ENCODE measurements at regions not wholly inside any gene's neighbourhood (a gene's known extent, or its start where the extent isn't known, plus 50 kb on each side); places are given as distances from the start of the nearest gene placed in this dataset.

DNA sequence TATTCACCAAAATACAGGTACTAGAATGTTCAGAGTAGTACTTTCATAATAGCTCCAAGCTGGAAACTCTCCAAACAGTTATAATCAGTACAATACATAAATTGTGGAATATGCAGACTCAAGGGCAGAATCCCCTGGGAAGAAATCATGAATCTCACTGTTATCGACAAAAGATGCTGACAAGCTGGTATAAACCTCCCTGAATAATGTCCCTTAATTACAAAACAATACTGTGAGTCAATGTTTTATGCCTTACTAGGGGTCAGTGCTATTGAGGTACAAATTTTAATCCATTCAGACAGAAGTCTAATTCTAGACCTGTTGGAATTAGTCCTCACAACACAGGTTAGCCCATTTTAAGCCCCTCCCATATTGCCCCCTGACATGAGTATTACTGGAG is 532.3 kb downstream of the DTWD2 start:
- no peaks in the 10 kb centered on the region for H3K79me2 ChIP-seq (ENCODE audit: low read length)
- no peak overlapping the region for H2AFZ ChIP-seq (ENCODE audit: low read depth, low read length)
- no peak overlapping the region for H3K4me3 ChIP-seq (ENCODE audit: low read length)
- no peaks in the 10 kb centered on the region for H3K9me3 ChIP-seq (ENCODE audit: insufficient read depth, low read length)
- no peaks in the 10 kb centered on the region for H3K4me1 ChIP-seq (ENCODE audit: low read length)
- H3K4me2 ChIP-seq (ENCODE audit: low read length), result no peak overlapping the region
- no peak for TF ChIP-seq EZH2phosphoT487 (IDR thresholded peaks at IDR 0.05; ENCODE audit: low read depth)
- TF ChIP-seq, protein P1, sequence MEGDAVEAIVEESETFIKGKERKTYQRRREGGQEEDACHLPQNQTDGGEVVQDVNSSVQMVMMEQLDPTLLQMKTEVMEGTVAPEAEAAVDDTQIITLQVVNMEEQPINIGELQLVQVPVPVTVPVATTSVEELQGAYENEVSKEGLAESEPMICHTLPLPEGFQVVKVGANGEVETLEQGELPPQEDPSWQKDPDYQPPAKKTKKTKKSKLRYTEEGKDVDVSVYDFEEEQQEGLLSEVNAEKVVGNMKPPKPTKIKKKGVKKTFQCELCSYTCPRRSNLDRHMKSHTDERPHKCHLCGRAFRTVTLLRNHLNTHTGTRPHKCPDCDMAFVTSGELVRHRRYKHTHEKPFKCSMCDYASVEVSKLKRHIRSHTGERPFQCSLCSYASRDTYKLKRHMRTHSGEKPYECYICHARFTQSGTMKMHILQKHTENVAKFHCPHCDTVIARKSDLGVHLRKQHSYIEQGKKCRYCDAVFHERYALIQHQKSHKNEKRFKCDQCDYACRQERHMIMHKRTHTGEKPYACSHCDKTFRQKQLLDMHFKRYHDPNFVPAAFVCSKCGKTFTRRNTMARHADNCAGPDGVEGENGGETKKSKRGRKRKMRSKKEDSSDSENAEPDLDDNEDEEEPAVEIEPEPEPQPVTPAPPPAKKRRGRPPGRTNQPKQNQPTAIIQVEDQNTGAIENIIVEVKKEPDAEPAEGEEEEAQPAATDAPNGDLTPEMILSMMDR (IDR thresholded peaks at IDR 0.05; ENCODE audit: low read depth, low read length), result no peak
- no peaks in the 10 kb centered on the region for H3K27me3 ChIP-seq (ENCODE audit: low read depth, low read length)
- H3K36me3 ChIP-seq (replicated peaks; ENCODE audit: low read depth, low read length), result no peaks in the 10 kb centered on the region
- no peak overlapping the region for H3K27ac ChIP-seq (ENCODE audit: low read length)
- no peaks in the 10 kb centered on the region for H4K20me1 ChIP-seq (ENCODE audit: insufficient read depth, low read length)
- H3K9ac ChIP-seq (ENCODE audit: low read length), result no peak overlapping the region

DNA sequence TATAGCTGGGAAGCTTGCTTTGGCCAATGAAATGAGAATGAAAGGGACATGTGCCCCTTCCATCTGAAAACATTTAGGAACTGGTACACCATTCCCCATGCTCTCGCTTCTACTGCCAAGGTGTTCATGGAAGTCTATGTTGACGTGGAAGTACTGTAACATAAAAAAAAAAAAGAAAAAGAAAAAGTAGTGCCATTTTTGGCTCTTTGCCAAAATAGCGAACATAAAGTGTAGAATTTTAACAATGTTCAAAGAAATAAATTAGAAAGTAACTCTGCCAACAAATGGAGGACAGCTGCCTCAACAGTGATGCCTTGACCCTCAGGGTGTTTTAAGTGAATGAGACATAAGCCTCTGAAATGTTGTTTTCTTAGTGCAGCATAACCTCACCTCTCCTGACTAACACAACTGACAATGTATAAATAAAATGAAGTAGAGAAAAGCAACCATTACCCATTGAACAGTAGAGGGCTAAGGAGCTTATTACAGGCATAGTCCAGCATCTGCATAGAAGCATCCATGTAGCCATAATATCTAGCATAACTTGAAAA is 536.6 kb downstream of the DTWD2 start:
- Histone ChIP-seq H3K4me1 (ENCODE audit: low read length) (peaks cover 9% of the 10 kb centered on the region), H3K4me2 (ENCODE audit: low read length) (no peak overlapping the region), H3K79me2 (ENCODE audit: low read length) (no peaks in the 10 kb centered on the region), H3K9ac (ENCODE audit: low read length) (no peak overlapping the region), H3K9me3 (ENCODE audit: insufficient read depth, low read length) (no peaks in the 10 kb centered on the region), H4K20me1 (ENCODE audit: insufficient read depth, low read length) (no peaks in the 10 kb centered on the region), H3K36me3 (replicated peaks; ENCODE audit: low read depth, low read length) (no peaks in the 10 kb centered on the region), H3K4me3 (ENCODE audit: low read length) (no peak overlapping the region), H2AFZ (ENCODE audit: low read depth, low read length) (no peak overlapping the region), H3K27me3 (ENCODE audit: low read depth, low read length) (no peaks in the 10 kb centered on the region), H3K27ac (ENCODE audit: low read length) (no peak overlapping the region)
- TF ChIP-seq, protein P1 (IDR thresholded peaks at IDR 0.05; ENCODE audit: low read depth, low read length), result no peak
- TF ChIP-seq EZH2phosphoT487 (IDR thresholded peaks at IDR 0.05; ENCODE audit: low read depth), result no peak

DNA sequence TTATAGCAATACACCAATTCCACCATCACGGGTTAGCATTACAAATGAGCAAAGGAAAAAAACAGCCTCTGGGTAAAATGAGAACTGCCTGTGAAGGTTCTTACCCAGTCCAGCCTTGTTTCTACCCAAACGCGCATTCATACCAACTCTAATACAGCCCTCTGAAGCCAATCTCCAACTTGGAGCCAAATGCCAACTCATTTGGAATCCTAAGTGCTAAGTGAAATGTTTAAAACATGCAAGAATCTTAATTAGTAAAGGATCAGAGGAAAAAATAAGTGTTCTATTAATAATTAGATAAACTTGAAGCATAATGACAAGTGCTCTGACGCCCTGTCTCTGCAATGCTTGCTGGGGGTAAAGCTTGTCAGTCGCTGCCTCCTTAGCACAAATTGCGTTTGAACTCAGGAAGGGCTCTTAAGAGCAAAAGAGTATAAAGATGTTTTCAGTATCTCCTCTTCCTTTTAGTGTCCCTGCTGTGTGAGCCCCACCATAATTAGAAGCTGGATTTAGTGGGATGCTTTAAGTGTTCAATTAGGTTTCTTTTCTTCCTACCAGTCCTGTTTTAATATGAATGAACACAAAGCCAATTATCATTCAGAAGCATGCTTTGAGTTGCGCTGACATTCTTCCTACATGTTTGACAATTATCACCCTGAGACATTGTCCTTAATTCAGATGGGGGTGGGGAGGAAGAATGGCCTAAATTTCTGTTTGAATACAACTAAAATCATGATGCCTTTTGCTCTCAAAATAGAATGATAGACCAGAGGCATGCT is 537.6 kb downstream of the DTWD2 start:
- Histone ChIP-seq H3K36me3 (replicated peaks; ENCODE audit: low read depth, low read length) (no peaks in the 10 kb centered on the region), H2AFZ (ENCODE audit: low read depth, low read length) (no peak overlapping the region), H3K27ac (ENCODE audit: low read length) (no peak overlapping the region), H4K20me1 (ENCODE audit: insufficient read depth, low read length) (no peaks in the 10 kb centered on the region), H3K4me1 (ENCODE audit: low read length) (peaks cover 9% of the 10 kb centered on the region), H3K79me2 (ENCODE audit: low read length) (no peaks in the 10 kb centered on the region), H3K4me2 (ENCODE audit: low read length) (no peak overlapping the region), H3K9me3 (ENCODE audit: insufficient read depth, low read length) (no peaks in the 10 kb centered on the region), H3K4me3 (ENCODE audit: low read length) (no peak overlapping the region), H3K27me3 (ENCODE audit: low read depth, low read length) (no peaks in the 10 kb centered on the region), H3K9ac (ENCODE audit: low read length) (no peak overlapping the region)
- TF ChIP-seq EZH2phosphoT487 (IDR thresholded peaks at IDR 0.05; ENCODE audit: low read depth), result no peak
- TF ChIP-seq, protein P1 (IDR thresholded peaks at IDR 0.05; ENCODE audit: low read depth, low read length), result no peak

DNA sequence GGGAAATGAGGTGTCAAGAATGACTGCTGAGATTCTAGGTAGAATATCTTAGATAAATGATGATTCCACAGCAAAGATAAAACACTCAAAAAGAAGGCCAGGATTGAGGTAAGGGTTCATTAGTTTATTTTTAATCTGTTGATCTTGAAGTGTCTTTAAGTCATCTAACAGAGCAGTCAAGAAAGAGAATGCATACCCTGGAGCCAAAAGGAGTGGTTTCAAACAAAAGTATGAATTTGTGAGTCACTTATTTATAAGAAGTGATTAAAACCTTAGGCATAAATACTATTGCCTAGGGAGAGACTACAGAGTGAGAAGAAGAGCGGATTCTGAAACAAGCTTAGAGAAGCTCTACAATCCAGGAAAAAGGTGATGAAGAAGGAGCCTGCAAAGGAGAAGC is 541.0 kb downstream of the DTWD2 start:
- no peak overlapping the region for H3K4me2 ChIP-seq (ENCODE audit: low read length)
- no peaks in the 10 kb centered on the region for H3K27me3 ChIP-seq (ENCODE audit: low read depth, low read length)
- TF ChIP-seq EZH2phosphoT487 (IDR thresholded peaks at IDR 0.05; ENCODE audit: low read depth), result no peak
- TF ChIP-seq, protein P1 (IDR thresholded peaks at IDR 0.05; ENCODE audit: low read depth, low read length), result no peak

More for the DNA sequence above, 541.0 kb downstream of the DTWD2 start:
- H3K36me3 ChIP-seq (replicated peaks; ENCODE audit: low read depth, low read length), result no peaks in the 10 kb centered on the region
- H2AFZ ChIP-seq (ENCODE audit: low read depth, low read length), result no peak overlapping the region
- H3K9me3 ChIP-seq (ENCODE audit: insufficient read depth, low read length), result no peaks in the 10 kb centered on the region
- H3K9ac ChIP-seq (ENCODE audit: low read length), result no peak overlapping the region
- no peak overlapping the region for H3K4me3 ChIP-seq (ENCODE audit: low read length)
- peaks cover 9% of the 10 kb centered on the region for H3K4me1 ChIP-seq (ENCODE audit: low read length)
- H3K79me2 ChIP-seq (ENCODE audit: low read length), result no peaks in the 10 kb centered on the region
- no peak overlapping the region for H3K27ac ChIP-seq (ENCODE audit: low read length)
- H4K20me1 ChIP-seq (ENCODE audit: insufficient read depth, low read length), result no peaks in the 10 kb centered on the region

Data from OCI-LY3 (cell line).